IMR-90 (cell line): ENCODE measurements at regions not wholly inside any gene's neighbourhood (a gene's known extent, or its start where the extent isn't known, plus 50 kb on each side); places are given as distances from the start of the nearest gene placed in this dataset.

Experiments used
- ATAC-seq: fragments of 200-7000 bp; cut with Tn5 transposase; 2 replicates; pipeline ENCODE4 v1.9.1; 2020; ENCODE audit warnings: low read depth, mild to moderate bottlenecking, moderate library complexity
- BruUV-seq: library from RNA; stranded (reverse); fragments of 400-500 nt; replicated peaks from 2 replicates; lab custom pipeline; 2021; lab: Mats Ljungman, UMichigan
- CTCF ChIA-PET: fragments of 300-600 bp; formaldehyde crosslinking; extraction: SDS; loops from one replicate; lab custom pipeline; 2021; ENCODE audit warnings: antibody characterized with exemption; lab: Yijun Ruan, JAX
- POLR2A ChIA-PET: fragments of 300-600 bp; sonication (Branson Sonifier 250); formaldehyde crosslinking; loops from one replicate; lab custom pipeline; 2022; ENCODE audit warnings: antibody characterized with exemption; ENCODE audit not compliant: unreplicated experiment; lab: Charles Lee
- DNase-seq: peaks from one replicate; pipeline ENCODE4 v3.0.0; 2013
- H2AFZ ChIP-seq: replicated peaks from 2 replicates; pipeline ENCODE3; 2013; ENCODE audit warnings: low read length, mild to moderate bottlenecking; ENCODE audit not compliant: poor library complexity
- H2AK5ac ChIP-seq: 2 replicates; pipeline ENCODE4 v1.6.1; 2013; ENCODE audit warnings: low read depth, low read length, inconsistent platforms
- H2AK9ac ChIP-seq: replicated peaks from 2 replicates; pipeline ENCODE3; 2013; ENCODE audit warnings: mild to moderate bottlenecking, low read depth, low read length, moderate library complexity; ENCODE audit not compliant: poor library complexity
- H2BK120ac ChIP-seq: 2 replicates; pipeline ENCODE4 v1.6.1; 2013; ENCODE audit warnings: low read depth, low read length, inconsistent platforms
- H2BK15ac ChIP-seq: 3 replicates; pipeline ENCODE4 v1.6.1; 2013; ENCODE audit warnings: low read depth, low read length, inconsistent platforms
- H2BK20ac ChIP-seq: 2 replicates; pipeline ENCODE4 v1.6.1; 2013; ENCODE audit warnings: low read depth, mild to moderate bottlenecking, inconsistent platforms, low read length, moderate library complexity
- H2BK5ac ChIP-seq: 2 replicates; pipeline ENCODE4 v1.6.1; 2013; ENCODE audit warnings: mild to moderate bottlenecking, low read depth, low read length, inconsistent platforms; ENCODE audit not compliant: poor library complexity, severe bottlenecking
- H3K14ac ChIP-seq: replicated peaks from 2 replicates; pipeline ENCODE4 v1.6.1; 2013; ENCODE audit warnings: low read depth, low read length, inconsistent platforms
- H3K18ac ChIP-seq: 2 replicates; pipeline ENCODE4 v1.6.1; 2013; ENCODE audit warnings: low read depth, low read length, control low read depth
- H3K23ac ChIP-seq: 2 replicates; pipeline ENCODE4 v1.6.1; 2013; ENCODE audit warnings: low read depth, low read length, inconsistent platforms
- H3K27ac ChIP-seq: 2 replicates; pipeline ENCODE4 v1.5.1; 2013; ENCODE audit warnings: mild to moderate bottlenecking, control low read depth, low read length; ENCODE audit not compliant: insufficient read depth
- H3K27me3 ChIP-seq: 2 replicates; pipeline ENCODE4 v1.6.1; 2013; ENCODE audit warnings: low read length; ENCODE audit not compliant: control insufficient read depth, insufficient read depth
- H3K36me3 ChIP-seq: 2 replicates; pipeline ENCODE4 v1.6.1; 2013; ENCODE audit warnings: low read length, mixed read lengths; ENCODE audit not compliant: control insufficient read depth, insufficient read depth
- H3K4ac ChIP-seq: 2 replicates; pipeline ENCODE4 v1.6.1; 2013; ENCODE audit warnings: low read depth, low read length, inconsistent platforms
- H3K4me1 ChIP-seq: 2 replicates; pipeline ENCODE4 v1.6.1; 2013; ENCODE audit warnings: low read length, mixed read lengths; ENCODE audit not compliant: control insufficient read depth, insufficient read depth
- H3K4me2 ChIP-seq: 2 replicates; pipeline ENCODE4 v1.6.1; 2013; ENCODE audit warnings: low read depth, mild to moderate bottlenecking, control low read depth, low read length, moderate library complexity
- H3K4me3 ChIP-seq: 2 replicates; pipeline ENCODE4 v1.5.1; 2013; ENCODE audit warnings: low read depth, mild to moderate bottlenecking, control low read depth, low read length, moderate library complexity; ENCODE audit not compliant: insufficient read depth
- H3K56ac ChIP-seq: 2 replicates; pipeline ENCODE4 v1.6.1; 2013; ENCODE audit warnings: low read length, inconsistent platforms; ENCODE audit not compliant: insufficient read depth; ENCODE audit errors: extremely low read depth
- H3K79me1 ChIP-seq, 2 experiments: 2 replicates each; pipeline ENCODE4 v1.6.1; 2013; ENCODE audit warnings: low read length in 2 of 2, inconsistent platforms in 1 of 2, low read depth in 1 of 2
- H3K9ac ChIP-seq: 2 replicates; pipeline ENCODE4 v1.6.1; 2013; ENCODE audit warnings: low read depth, low read length, control low read depth
- H3K9me1 ChIP-seq: 2 replicates; pipeline ENCODE4 v1.6.1; 2013; ENCODE audit warnings: low read length, inconsistent platforms; ENCODE audit not compliant: insufficient read depth
- H3K9me3 ChIP-seq: 2 replicates; pipeline ENCODE4 v1.6.1; 2013; ENCODE audit warnings: low read length; ENCODE audit not compliant: control insufficient read depth, insufficient read depth
- H4K20me1 ChIP-seq: 2 replicates; pipeline ENCODE4 v1.6.1; 2013; ENCODE audit warnings: low read length, inconsistent platforms; ENCODE audit not compliant: insufficient read depth
- H4K5ac ChIP-seq: 2 replicates; pipeline ENCODE4 v1.6.1; 2013; ENCODE audit warnings: mild to moderate bottlenecking, low read depth, low read length, control low read depth
- H4K8ac ChIP-seq, 2 experiments: 2 replicates each; pipeline ENCODE4 v1.6.1; 2013; ENCODE audit warnings: low read depth in 2 of 2, low read length in 2 of 2, control low read depth in 1 of 2, inconsistent platforms in 1 of 2
- H4K91ac ChIP-seq: 2 replicates; pipeline ENCODE4 v1.6.1; 2013; ENCODE audit warnings: low read depth, low read length, inconsistent platforms; ENCODE audit not compliant: insufficient read depth
- MXI1 ChIP-seq: IDR thresholded peaks from 2 replicates; pipeline ENCODE4 v1.6.1; 2012; ENCODE audit warnings: low read depth, mild to moderate bottlenecking, low read length, moderate library complexity, borderline replicate concordance
- USF2 ChIP-seq: fragments of 150-350 bp; IDR thresholded peaks from 2 replicates; pipeline ENCODE4 v1.6.1; 2017; ENCODE audit warnings: mild to moderate bottlenecking, antibody characterized with exemption, low read length, low read depth
- dilution Hi-C: fragments of 300-500 bp; cut with HindIII; formaldehyde crosslinking; loops from one replicate; pipeline ENCODE4 v1.14.3; 2018; ENCODE audit warnings: low sequenced_read_pairs; ENCODE audit not compliant: unreplicated experiment
- in situ Hi-C: fragments of 300-500 bp; cut with MboI; formaldehyde crosslinking; loops from 3 replicates; pipeline ENCODE4 v1.14.3; 2019; ENCODE audit warnings: low sequenced_read_pairs, inconsistent platforms, mixed read lengths
- intact Hi-C: fragments of 100-400 bp; cut with micrococcal nuclease; formaldehyde crosslinking; loops from 2 replicates; pipeline ENCODE4 v1.10.0; 2022

DNA sequence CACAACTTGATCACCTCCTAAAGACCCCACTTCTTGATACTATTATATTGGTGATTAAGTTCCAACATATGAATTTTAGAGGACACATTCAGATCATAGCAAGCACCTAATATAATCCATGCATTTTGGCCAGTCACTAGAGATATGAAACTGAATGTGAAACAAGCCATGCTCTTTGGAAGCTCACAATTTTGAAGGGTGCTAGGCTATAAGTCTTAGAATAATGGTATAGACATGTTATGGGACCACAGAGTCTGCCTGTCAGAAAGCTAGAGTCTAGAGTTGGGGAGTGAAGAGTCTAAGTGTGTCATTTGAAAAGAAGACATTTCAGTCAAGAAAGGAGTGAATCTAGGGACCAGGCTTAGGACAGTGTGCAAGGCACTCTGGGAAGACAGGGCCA lies 186.4 kb upstream of the SLC24A5 start:
- TF ChIP-seq USF2 (no peak), MXI1 (no peak)
- no peak for ATAC-seq
- H2AK5ac ChIP-seq = no peak overlapping the region
- H3K9me1 ChIP-seq = no peaks in the 10 kb centered on the region
- H3K79me1 ChIP-seq = no peaks in the 10 kb centered on the region
- H3K4ac ChIP-seq = no peak overlapping the region
- no peak overlapping the region for H3K9ac ChIP-seq
- H3K9me3 ChIP-seq = no peaks in the 10 kb centered on the region
- H2BK15ac ChIP-seq = no peak overlapping the region
- no peak overlapping the region for H2BK5ac ChIP-seq
- no peaks in the 10 kb centered on the region for H4K20me1 ChIP-seq
- no peak overlapping the region for H3K14ac ChIP-seq
- in situ Hi-C loops (no loop called here), intact Hi-C loops (no loop called here), dilution Hi-C loops (no loop called here)
- no peak overlapping the region for H3K4me3 ChIP-seq
- H3K56ac ChIP-seq = no peak overlapping the region
- POLR2A ChIA-PET = no interaction called here
- no peaks in the 10 kb centered on the region for H3K36me3 ChIP-seq
- H3K27me3 ChIP-seq = no peaks in the 10 kb centered on the region
- H4K5ac ChIP-seq = no peak overlapping the region
- no peak overlapping the region for H2BK120ac ChIP-seq
- CTCF ChIA-PET = no interaction called here
- H3K4me1 ChIP-seq = no peaks in the 10 kb centered on the region
- H4K91ac ChIP-seq = no peak overlapping the region
- no peak overlapping the region for H3K23ac ChIP-seq
- no peak overlapping the region for H3K4me2 ChIP-seq
- H2BK20ac ChIP-seq = no peak overlapping the region
- no TSS peak for BruUV-seq
- no peak overlapping the region for H3K27ac ChIP-seq
- H4K8ac ChIP-seq = no peak overlapping the region
- no peak overlapping the region for H2AK9ac ChIP-seq
- no peak overlapping the region for H2AFZ ChIP-seq
- DNase-seq = no peak
- H3K18ac ChIP-seq = no peak overlapping the region
